ENCODE measurements at regions not wholly inside any gene's neighbourhood (a gene's known extent, or its start where the extent isn't known, plus 50 kb on each side); places are given as distances from the start of the nearest gene placed in this dataset.

- Histone ChIP-seq H4K20me1 (replicated peaks; ENCODE audit: control insufficient read depth, extremely low read depth, insufficient read depth, low read length) (no peaks in the 10 kb centered on the region), H3K9ac (replicated peaks; ENCODE audit: extremely low read depth, insufficient read depth, low read length) (no peak overlapping the region), H3K9me3 (replicated peaks; ENCODE audit: control insufficient read depth, insufficient read depth, low read length) (no peaks in the 10 kb centered on the region), H2AFZ (ENCODE audit: low read depth, low read length) (no peak overlapping the region), H3K4me1 (ENCODE audit: control insufficient read depth, extremely low read depth, insufficient read depth, low read length) (no peaks in the 10 kb centered on the region), H3K4me3 (replicated peaks in 1 of 3; ENCODE audit: insufficient read depth in 1 of 3, low read depth in 1 of 3, low read length in 3 of 3) (no peak overlapping the region), H3K4me2 (ENCODE audit: insufficient read depth, low read length) (no peak overlapping the region), H3K9me1 (replicated peaks; ENCODE audit: control insufficient read depth, extremely low read depth, insufficient read depth, low read length) (no peaks in the 10 kb centered on the region), H3K27ac (ENCODE audit: insufficient read depth, low read depth, low read length) (no peak overlapping the region), H3K79me2 (ENCODE audit: control insufficient read depth, insufficient read depth, low read length) (no peaks in the 10 kb centered on the region), H3K27me3 (ENCODE audit: control insufficient read depth in 2 of 2, insufficient read depth in 2 of 2, low read length in 2 of 2) (peaks cover 2 to 5% of the 10 kb centered on the region in 2 experiments), H3K36me3 (ENCODE audit: control insufficient read depth in 2 of 2, extremely low read depth in 1 of 2, insufficient read depth in 2 of 2, low read length in 2 of 2) (no peaks in the 10 kb centered on the region)
- dilution Hi-C loops (cut with MboI; ENCODE audit: extremely low pct_ligation_motif_present, low sequenced_read_pairs) (no loop called here), intact Hi-C loops (cut with micrococcal nuclease) (no loop called here)
- BruUV-seq (replicated peaks), result no TSS peak
- no peak for DNase-seq (ENCODE audit: low read depth, low spot score)
- FAIRE-seq, result no peak
- CTCF ChIA-PET, result no interaction called here
- TF ChIP-seq POLR2A (IDR thresholded peaks at IDR 0.05; ENCODE audit: low read depth, low read length) (no peak), MYC (IDR thresholded peaks at IDR 0.05; ENCODE audit: low read depth, low read length) (no peak), CTCF (IDR thresholded peaks at IDR 0.05; ENCODE audit: extremely low read depth in 1 of 2, insufficient read depth in 1 of 2, low read depth in 1 of 2, low read length in 2 of 2) (no peak), FOS (IDR thresholded peaks at IDR 0.05; ENCODE audit: borderline replicate concordance, insufficient read depth, low read length) (no peak)
- POLR2A ChIA-PET, result no interaction called here
These were observed 268.7 kb downstream of the TTC6 start for GRCh38 chr14:37864128-37864527.

- Histone ChIP-seq H2AFZ (ENCODE audit: low read depth, low read length) (no peak overlapping the region), H3K9me3 (replicated peaks; ENCODE audit: control insufficient read depth, insufficient read depth, low read length) (no peaks in the 10 kb centered on the region), H3K9me1 (replicated peaks; ENCODE audit: control insufficient read depth, extremely low read depth, insufficient read depth, low read length) (no peaks in the 10 kb centered on the region), H3K9ac (replicated peaks; ENCODE audit: extremely low read depth, insufficient read depth, low read length) (no peak overlapping the region), H3K36me3 (ENCODE audit: control insufficient read depth in 2 of 2, extremely low read depth in 1 of 2, insufficient read depth in 2 of 2, low read length in 2 of 2) (no peaks in the 10 kb centered on the region), H3K27ac (ENCODE audit: insufficient read depth, low read depth, low read length) (no peak overlapping the region), H3K4me3 (replicated peaks in 1 of 3; ENCODE audit: insufficient read depth in 1 of 3, low read depth in 1 of 3, low read length in 3 of 3) (no peak overlapping the region), H3K79me2 (ENCODE audit: control insufficient read depth, insufficient read depth, low read length) (no peaks in the 10 kb centered on the region), H3K27me3 (ENCODE audit: control insufficient read depth in 2 of 2, insufficient read depth in 2 of 2, low read length in 2 of 2) (peaks cover 2 to 8% of the 10 kb centered on the region in 2 experiments), H3K4me1 (ENCODE audit: control insufficient read depth, extremely low read depth, insufficient read depth, low read length) (no peaks in the 10 kb centered on the region), H4K20me1 (replicated peaks; ENCODE audit: control insufficient read depth, extremely low read depth, insufficient read depth, low read length) (no peaks in the 10 kb centered on the region), H3K4me2 (ENCODE audit: insufficient read depth, low read length) (no peak overlapping the region)
- ChIA-PET CTCF (interaction anchor here (1.2 kb wide), 1 partner anchor 9 kb away, joined by 5 read pairs; no protein-coding TSS in a partner anchor), POLR2A (no interaction called here)
- BruUV-seq (replicated peaks), result no TSS peak
- DNase-seq (ENCODE audit: low read depth, low spot score) (no peak), FAIRE-seq (no peak)
- dilution Hi-C loops (cut with MboI; ENCODE audit: extremely low pct_ligation_motif_present, low sequenced_read_pairs) (no loop called here), intact Hi-C loops (cut with micrococcal nuclease) (no loop called here)
- TF ChIP-seq POLR2AphosphoS5 (IDR thresholded peaks at IDR 0.05; ENCODE audit: insufficient read depth, low read depth, low read length) (no peak), POLR2A (IDR thresholded peaks at IDR 0.05; ENCODE audit: low read depth, low read length) (no peak), CTCF (IDR thresholded peaks at IDR 0.05; ENCODE audit: extremely low read depth in 1 of 2, insufficient read depth in 1 of 2, low read depth in 1 of 2, low read length in 2 of 2) (no peak), GATA2 (IDR thresholded peaks at IDR 0.05; ENCODE audit: insufficient read depth, insufficient read length, low read depth, low read length) (no peak), MAX (IDR thresholded peaks at IDR 0.05; ENCODE audit: insufficient read depth, insufficient read length) (no peak), JUN (IDR thresholded peaks at IDR 0.05; ENCODE audit: borderline replicate concordance, insufficient read depth, insufficient read length, low read depth) (no peak), FOS (IDR thresholded peaks at IDR 0.05; ENCODE audit: borderline replicate concordance, insufficient read depth, low read length) (no peak), EZH2 (IDR thresholded peaks at IDR 0.05; ENCODE audit: borderline replicate concordance, low read depth, low read length, severe bottlenecking) (no peak), MYC (IDR thresholded peaks at IDR 0.05; ENCODE audit: low read depth, low read length) (no peak)
These were observed 269.7 kb downstream of the TTC6 start for GRCh38 chr14:37864861-37865718.
